ENCODE measurements at regions not wholly inside any gene's neighbourhood (a gene's known extent, or its start where the extent isn't known, plus 50 kb on each side); places are given as distances from the start of the nearest gene placed in this dataset.
"Not testable (repeated sequence)": the region's sequence is repeated elsewhere in the genome, so short reads cannot be mapped to it uniquely, and the experiment has no call there.

DNA sequence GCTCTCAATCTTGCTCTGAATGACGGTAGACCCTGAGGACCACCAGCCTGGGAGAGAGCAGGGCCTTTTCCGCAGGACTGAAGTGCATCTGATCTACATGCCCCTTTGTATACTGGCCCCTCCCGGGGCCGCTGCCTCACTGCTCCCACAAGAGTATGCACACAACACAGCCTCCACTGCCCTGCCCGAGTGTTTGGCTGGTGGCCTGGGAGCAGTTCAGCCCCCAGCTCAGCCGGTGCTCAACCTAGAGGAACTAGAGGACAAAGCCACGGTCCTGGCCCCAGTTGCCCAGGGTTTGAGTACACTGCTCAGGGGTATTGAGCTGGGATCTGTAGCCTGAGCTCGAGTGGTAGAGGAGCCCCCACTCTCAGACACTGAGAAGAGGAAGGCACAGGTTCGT lies 118.9 kb upstream of the CAB39 start:
- DNase-seq (ENCODE audit: low read depth, low spot score) = no peak
- H3K4me3 ChIP-seq (ENCODE audit: low read length) = no peak overlapping the region

DNA sequence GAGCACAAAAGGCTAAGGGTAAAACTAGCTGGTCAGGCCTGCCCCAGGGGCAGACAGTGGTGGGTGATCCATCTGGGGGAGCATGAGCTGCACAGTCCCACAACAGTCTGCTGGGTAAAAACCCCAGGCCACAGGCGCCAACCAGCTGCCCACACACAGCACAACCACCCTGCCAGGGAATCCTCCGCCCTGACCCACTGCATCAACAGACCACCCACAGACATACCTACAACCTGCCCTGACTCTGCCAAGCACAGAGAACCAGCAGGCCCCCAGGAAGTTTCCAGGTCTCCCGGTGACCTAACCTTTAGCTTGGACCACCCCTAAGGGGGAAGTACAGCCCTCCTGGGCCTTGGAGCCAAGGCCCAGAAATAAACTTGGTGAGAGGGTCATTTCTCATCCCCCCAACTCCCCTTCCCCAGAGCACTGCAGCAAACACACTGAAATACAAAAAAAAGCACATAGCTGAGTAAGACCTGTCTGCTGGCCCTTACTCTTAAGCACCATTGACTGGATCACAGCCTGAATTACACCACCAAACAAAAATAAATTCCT lies 118.3 kb upstream of the CAB39 start:
- no peak overlapping the region for H3K4me3 ChIP-seq (ENCODE audit: low read length)
- DNase-seq (ENCODE audit: low read depth, low spot score) = no peak

DNA sequence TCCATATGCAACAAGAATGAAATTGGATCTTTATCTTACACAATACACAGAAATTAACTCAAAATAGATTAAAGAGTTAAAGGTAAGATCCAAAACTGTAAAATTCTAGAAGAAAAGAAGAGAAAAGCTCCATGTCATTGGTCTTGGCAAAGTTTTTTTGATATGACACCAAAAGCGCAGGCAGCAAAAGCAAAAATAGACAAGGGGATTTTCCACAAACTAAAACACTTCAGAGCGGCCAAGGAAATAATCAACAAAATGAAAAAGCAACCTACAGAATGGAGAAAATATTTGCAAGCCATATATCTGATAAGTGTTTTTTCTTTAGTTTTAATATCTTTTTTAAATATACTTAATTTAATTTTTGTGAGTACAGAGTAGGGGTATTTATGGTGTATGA lies 112.8 kb upstream of the CAB39 start:
- no peak overlapping the region for H3K4me3 ChIP-seq (ENCODE audit: low read length)
- DNase-seq (ENCODE audit: low read depth, low spot score) = no peak

GRCh38 chr2:230600285-230600684 lies 112.4 kb upstream of the CAB39 start:
- peak; percentile 90 for DNase-seq (ENCODE audit: low read depth, low spot score)
- no peak overlapping the region; the same call in 1 of the 2 replicates for H3K4me3 ChIP-seq (ENCODE audit: low read length)

GRCh38 chr2:230600881-230601280 lies 111.8 kb upstream of the CAB39 start:
- no peak overlapping the region for H3K4me3 ChIP-seq (ENCODE audit: low read length)
- no peak for DNase-seq (ENCODE audit: low read depth, low spot score)

- DNase-seq (ENCODE audit: low read depth, low spot score) = no peak
- no peak overlapping the region for H3K4me3 ChIP-seq (ENCODE audit: low read length)
These were observed 111.1 kb upstream of the CAB39 start for GRCh38 chr2:230601510-230601909.

DNA sequence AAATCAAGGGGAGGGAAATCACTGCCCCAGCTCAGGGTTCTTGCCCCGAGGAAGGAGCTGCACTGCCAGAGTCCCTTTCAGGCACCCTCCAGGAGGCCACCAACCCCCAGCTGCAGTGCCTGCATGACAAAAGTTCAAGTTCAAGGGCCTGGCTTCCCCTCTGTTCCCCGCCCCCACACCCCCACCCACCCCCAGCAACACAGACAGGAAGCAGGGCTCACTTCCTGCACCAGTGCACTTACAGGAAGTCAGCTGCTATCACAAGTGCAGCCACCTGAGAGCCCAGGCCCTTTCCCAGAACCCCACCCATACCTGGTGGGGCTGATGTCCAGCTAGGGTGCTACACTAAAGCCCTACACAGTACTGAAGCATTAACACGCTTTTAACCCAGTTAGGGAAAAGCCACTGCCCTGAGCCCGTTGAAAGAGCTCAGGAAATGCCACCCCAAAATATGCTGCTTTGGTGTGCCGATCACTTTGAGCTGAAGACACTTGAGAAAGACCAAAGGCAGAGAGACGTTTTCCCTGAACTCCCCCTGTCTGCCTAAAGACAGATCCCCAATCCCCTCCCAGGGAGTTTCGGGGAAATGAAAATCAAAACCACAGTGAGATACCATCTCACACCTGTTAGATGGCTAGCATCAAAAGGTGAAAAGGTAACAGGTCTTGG lies 109.9 kb upstream of the CAB39 start:
- peak; percentile 89 for DNase-seq (ENCODE audit: low read depth, low spot score)
- H3K4me3 ChIP-seq (ENCODE audit: low read length) = peak overlapping the region; percentile 13

GRCh38 chr2:230603317-230603716 lies 109.3 kb upstream of the CAB39 start:
- not testable (repeated sequence) for H3K4me3 ChIP-seq (ENCODE audit: low read length); DNase-seq (ENCODE audit: low read depth, low spot score)

- not testable (repeated sequence) for DNase-seq (ENCODE audit: low read depth, low spot score); H3K4me3 ChIP-seq (ENCODE audit: low read length)
These were observed 108.5 kb upstream of the CAB39 start for GRCh38 chr2:230604158-230604557.

- no peak overlapping the region for H3K4me3 ChIP-seq (ENCODE audit: low read length)
These were observed 98.6 kb upstream of the CAB39 start for GRCh38 chr2:230614040-230614439.

DNA sequence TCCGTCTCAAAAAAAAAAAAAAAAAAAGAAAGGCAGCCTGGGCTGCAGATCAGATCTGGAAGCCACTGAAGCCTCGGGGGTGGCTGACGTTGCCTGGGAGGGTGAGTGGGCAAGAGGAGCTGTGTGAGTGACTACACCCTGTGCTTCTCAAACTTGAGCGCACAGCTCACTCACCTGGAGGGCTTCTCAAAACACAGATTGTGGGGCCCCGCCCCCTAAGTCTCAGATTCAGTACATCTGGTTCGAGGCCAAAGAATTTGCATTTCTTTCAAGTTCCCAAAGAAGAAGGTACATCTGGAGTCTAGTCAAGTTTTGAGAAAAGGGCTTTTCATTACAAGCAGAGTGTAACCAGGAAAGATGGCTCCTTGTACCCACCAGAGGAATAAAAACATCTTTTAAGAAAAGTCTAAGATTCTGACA lies 97.7 kb upstream of the CAB39 start:
- H3K4me3 ChIP-seq (ENCODE audit: low read length) = no peak overlapping the region
- DNase-seq (ENCODE audit: low read depth, low spot score) = no peak

More at GRCh38 chr2:230614040-230614439, 98.6 kb upstream of the CAB39 start:
- no peak for DNase-seq (ENCODE audit: low read depth, low spot score)

GRCh38 chr2:230617256-230617706 lies 95.4 kb upstream of the CAB39 start:
- DNase-seq (ENCODE audit: low read depth, low spot score); H3K4me3 ChIP-seq (ENCODE audit: low read length): not testable (repeated sequence)

DNA sequence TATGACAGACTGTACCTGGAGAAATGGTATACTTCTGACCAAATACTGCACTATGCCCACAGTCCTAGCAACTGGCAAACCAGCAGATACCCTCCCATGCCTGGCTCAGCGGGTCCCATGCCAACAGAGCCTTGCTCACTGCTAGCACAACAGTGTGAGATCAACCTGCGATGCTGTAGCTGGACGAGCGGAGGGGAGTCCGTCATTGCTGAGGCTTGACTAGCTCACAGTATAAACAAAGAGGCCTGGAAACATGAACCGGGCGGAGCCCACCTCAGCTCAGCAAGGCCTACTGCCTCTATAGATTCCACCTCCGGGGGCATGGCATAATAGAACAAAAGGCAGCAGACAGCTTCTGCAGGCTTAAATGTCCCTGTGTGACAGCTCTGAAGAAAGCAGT lies 93.2 kb upstream of the CAB39 start:
- H3K4me3 ChIP-seq (ENCODE audit: low read length) = no peak overlapping the region
- DNase-seq (ENCODE audit: low read depth, low spot score) = no peak

DNA sequence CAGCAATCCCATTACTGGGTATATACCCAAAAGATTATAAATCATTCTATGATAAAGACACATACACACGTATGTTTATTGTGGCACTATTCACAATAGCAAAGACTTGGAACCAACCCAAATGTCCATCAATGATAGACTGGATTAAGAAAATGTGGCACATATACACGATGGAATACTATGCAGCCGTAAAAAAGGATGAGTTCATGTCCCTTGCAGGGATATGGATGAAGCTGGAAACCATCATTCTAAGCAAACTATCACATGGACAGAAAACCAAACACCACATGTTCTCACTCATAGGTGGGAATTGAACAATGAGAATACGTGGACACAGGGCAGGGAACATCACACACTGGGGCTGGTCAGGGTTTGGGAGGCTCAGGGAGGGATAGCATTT lies 87.4 kb upstream of the CAB39 start:
- not testable (repeated sequence) for H3K4me3 ChIP-seq (ENCODE audit: low read length); DNase-seq (ENCODE audit: low read depth, low spot score)

DNA sequence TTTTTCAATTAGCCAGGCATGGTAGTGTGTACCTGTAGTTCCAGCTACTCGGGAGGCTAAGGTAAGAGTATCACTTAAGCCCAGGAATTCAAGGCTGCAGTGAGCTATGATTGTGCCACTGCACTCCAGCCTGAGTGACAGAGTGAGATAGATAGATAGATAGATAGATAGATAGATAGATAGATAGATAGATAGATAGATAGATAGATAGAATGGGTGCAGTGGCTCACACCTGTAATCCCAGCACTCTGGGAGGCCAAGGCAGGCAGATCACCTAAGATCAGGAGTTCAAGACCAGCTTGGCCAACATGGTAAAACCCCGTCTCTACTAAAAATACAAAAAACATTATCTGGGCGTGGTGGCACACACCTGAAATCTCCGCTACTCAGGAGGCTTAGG lies 85.6 kb upstream of the CAB39 start:
- not testable (repeated sequence) for H3K4me3 ChIP-seq (ENCODE audit: low read length); DNase-seq (ENCODE audit: low read depth, low spot score)

GRCh38 chr2:230627806-230628724 lies 84.6 kb upstream of the CAB39 start:
- DNase-seq (ENCODE audit: low read depth, low spot score) = peak; percentile 40

GRCh38 chr2:230631470-230631869 lies 81.2 kb upstream of the CAB39 start:
- no peak overlapping the region for H3K4me3 ChIP-seq (ENCODE audit: low read length)

More at GRCh38 chr2:230627806-230628724, 84.6 kb upstream of the CAB39 start:
- H3K4me3 ChIP-seq (ENCODE audit: low read length) = no peak overlapping the region

GRCh38 chr2:230634146-230634545 lies 78.5 kb upstream of the CAB39 start:
- no peak for DNase-seq (ENCODE audit: low read depth, low spot score)
- no peak overlapping the region for H3K4me3 ChIP-seq (ENCODE audit: low read length)

More at GRCh38 chr2:230631470-230631869, 81.2 kb upstream of the CAB39 start:
- no peak for DNase-seq (ENCODE audit: low read depth, low spot score)

DNA sequence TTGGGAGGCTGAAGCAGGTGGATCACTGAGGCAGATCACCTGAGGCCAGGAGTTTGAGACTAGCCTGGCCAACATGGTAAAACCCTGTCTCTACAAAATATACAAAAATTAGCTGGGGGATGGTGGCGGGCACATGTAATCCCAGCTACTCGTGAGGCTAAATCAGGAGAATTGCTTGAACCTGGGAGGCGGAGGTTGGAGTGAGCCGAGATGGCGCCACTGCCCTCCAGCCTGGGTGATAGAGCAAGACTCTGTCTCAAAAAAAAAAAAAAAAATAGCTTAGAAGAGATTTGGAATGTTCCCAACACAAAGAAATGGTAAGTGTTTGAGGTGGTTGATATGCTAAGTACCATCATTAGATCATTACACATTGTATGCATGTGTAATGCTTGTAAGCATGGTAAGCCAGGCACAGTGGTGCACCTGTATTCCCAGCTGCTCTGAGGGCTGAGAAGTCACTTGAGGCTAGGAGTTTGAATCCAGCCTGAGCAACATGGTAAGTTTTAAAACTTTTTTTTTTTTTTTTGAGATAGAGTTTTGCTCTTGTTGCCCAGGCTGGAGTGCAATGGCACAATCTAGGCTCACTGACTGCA lies 77.8 kb upstream of the CAB39 start:
- not testable (repeated sequence) for H3K4me3 ChIP-seq (ENCODE audit: low read length); DNase-seq (ENCODE audit: low read depth, low spot score)

All from Jurkat, Clone E6-1 (cell line).